ENCODE measurements at regions not wholly inside any gene's neighbourhood (a gene's known extent, or its start where the extent isn't known, plus 50 kb on each side); places are given as distances from the start of the nearest gene placed in this dataset.

DNA sequence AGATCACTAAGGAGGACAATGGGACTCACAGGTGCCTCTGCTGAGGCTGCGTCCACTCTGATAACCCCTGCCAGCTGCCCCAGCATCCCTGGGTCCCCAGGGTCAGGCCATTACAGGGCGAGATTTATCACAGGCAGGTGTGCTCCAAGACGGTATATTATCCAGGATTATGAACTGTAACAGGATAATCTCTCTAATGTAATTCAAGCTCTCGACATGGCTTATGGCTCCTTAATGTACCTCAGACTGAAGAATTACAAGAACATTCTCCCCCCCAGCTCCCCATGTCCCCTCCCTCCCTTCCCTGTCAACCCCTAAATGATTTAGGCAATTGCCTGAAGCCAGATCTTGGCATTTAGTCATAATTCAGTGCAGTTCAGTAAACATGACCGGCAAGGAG is 86.8 kb downstream of the NCR2 start:
- DNase-seq, result no peak
- Mint-ChIP-seq H3K27me3 (ENCODE audit: insufficient read depth) (peaks cover 66% of the 10 kb centered on the region), H3K4me3 (no peak overlapping the region), H3K36me3 (ENCODE audit: low read depth) (no peaks in the 10 kb centered on the region), H3K4me1 (peaks cover 3% of the 10 kb centered on the region), H3K27ac (no peak overlapping the region), H3K9me3 (peaks cover 6% of the 10 kb centered on the region)
- no peak overlapping the region for H3K4me3 ChIP-seq (ENCODE audit: low read length)
- peaks cover 9% of the 10 kb centered on the region for H3K9me3 ChIP-seq (ENCODE audit: control insufficient read depth, low read length)
- peaks cover 76% of the 10 kb centered on the region for H3K27me3 ChIP-seq (ENCODE audit: control insufficient read depth, insufficient read depth, low read length, poor library complexity, severe bottlenecking)
- no peaks in the 10 kb centered on the region for H3K4me1 ChIP-seq (ENCODE audit: control insufficient read depth, insufficient read depth, low read length)
- no peak overlapping the region for H3K9ac ChIP-seq (ENCODE audit: extremely low read depth, low read length, poor library complexity, severe bottlenecking)
- no peak for TF ChIP-seq CTCF (conservative IDR thresholded peaks at IDR 0.05)
- H3K27ac ChIP-seq (ENCODE audit: low read depth, low read length), result no peak overlapping the region
- H3K36me3 ChIP-seq (ENCODE audit: control insufficient read depth, insufficient read depth, low read length), result no peaks in the 10 kb centered on the region
- 84 to 89% methylated on average over 5 of the region's 5 CpGs for WGBS, 2 experiments (ENCODE audit: insufficient coverage in 1 of 2, insufficient read length in 1 of 2)

DNA sequence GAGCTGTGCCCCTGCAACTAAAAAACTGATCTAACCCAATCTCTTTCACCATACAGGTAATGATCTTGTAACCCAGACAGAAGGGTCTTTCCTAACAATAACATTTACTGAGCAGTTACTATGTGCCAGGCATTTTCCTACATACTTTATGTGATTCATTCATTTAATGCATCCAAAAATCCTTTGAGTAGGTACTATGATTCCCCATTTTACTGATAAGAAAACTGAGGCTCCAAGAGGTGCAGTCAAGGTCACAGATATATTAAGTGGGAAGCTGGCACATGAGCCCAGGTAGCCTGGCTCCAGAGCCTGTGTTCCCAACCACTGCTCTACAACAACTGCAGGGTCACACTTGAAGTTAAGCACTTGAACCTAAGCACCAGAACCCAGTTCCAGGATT is 87.6 kb downstream of the NCR2 start:
- Mint-ChIP-seq H3K27me3 (ENCODE audit: insufficient read depth) (peaks cover 60% of the 10 kb centered on the region), H3K36me3 (ENCODE audit: low read depth) (no peaks in the 10 kb centered on the region), H3K4me1 (peaks cover 3% of the 10 kb centered on the region), H3K4me3 (no peak overlapping the region), H3K9me3 (peaks cover 6% of the 10 kb centered on the region), H3K27ac (no peak overlapping the region)
- Histone ChIP-seq H3K27me3 (ENCODE audit: control insufficient read depth, insufficient read depth, low read length, poor library complexity, severe bottlenecking) (peaks cover 76% of the 10 kb centered on the region), H3K9ac (ENCODE audit: extremely low read depth, low read length, poor library complexity, severe bottlenecking) (no peak overlapping the region), H3K4me1 (ENCODE audit: control insufficient read depth, insufficient read depth, low read length) (no peaks in the 10 kb centered on the region), H3K36me3 (ENCODE audit: control insufficient read depth, insufficient read depth, low read length) (no peaks in the 10 kb centered on the region), H3K27ac (ENCODE audit: low read depth, low read length) (no peak overlapping the region), H3K4me3 (ENCODE audit: low read length) (no peak overlapping the region), H3K9me3 (ENCODE audit: control insufficient read depth, low read length) (peaks cover 9% of the 10 kb centered on the region)
- DNase-seq, result no peak
- no peak for TF ChIP-seq CTCF (conservative IDR thresholded peaks at IDR 0.05)

GRCh38 chr6:41424370-41425058 is 89.1 kb downstream of the NCR2 start:
- peaks cover 12% of the 10 kb centered on the region for H3K4me1 Mint-ChIP-seq
- DNase-seq, result peak; percentile 96
- peaks cover 2% of the 10 kb centered on the region for H3K9me3 Mint-ChIP-seq

More at GRCh38 chr6:41424370-41425058, 89.1 kb downstream of the NCR2 start:
- Histone ChIP-seq H3K4me1 (ENCODE audit: control insufficient read depth, insufficient read depth, low read length) (no peaks in the 10 kb centered on the region), H3K27me3 (ENCODE audit: control insufficient read depth, insufficient read depth, low read length, poor library complexity, severe bottlenecking) (peaks cover 74% of the 10 kb centered on the region), H3K36me3 (ENCODE audit: control insufficient read depth, insufficient read depth, low read length) (no peaks in the 10 kb centered on the region), H3K4me3 (ENCODE audit: low read length) (no peak overlapping the region), H3K9ac (ENCODE audit: extremely low read depth, low read length, poor library complexity, severe bottlenecking) (no peak overlapping the region), H3K27ac (ENCODE audit: low read depth, low read length) (no peak overlapping the region), H3K9me3 (ENCODE audit: control insufficient read depth, low read length) (peaks cover 6% of the 10 kb centered on the region)
- 0 to 21% methylated on average over 2 to 4 of the region's 4 CpGs for WGBS, 2 experiments (ENCODE audit: insufficient coverage in 1 of 2, insufficient read length in 1 of 2)
- peak; percentile 89 for TF ChIP-seq CTCF (conservative IDR thresholded peaks at IDR 0.05)
- Mint-ChIP-seq H3K27me3 (ENCODE audit: insufficient read depth) (peaks cover 57% of the 10 kb centered on the region), H3K27ac (no peak overlapping the region), H3K4me3 (no peak overlapping the region), H3K36me3 (ENCODE audit: low read depth) (no peaks in the 10 kb centered on the region)

Measured in endodermal cell (in vitro differentiated cells).